H1 (cell line): ENCODE measurements at regions not wholly inside any gene's neighbourhood (a gene's known extent, or its start where the extent isn't known, plus 50 kb on each side); places are given as distances from the start of the nearest gene placed in this dataset.

Experiments used
- CTCF ChIA-PET: fragments of 300-600 bp; sonication (Branson Sonifier 250); formaldehyde crosslinking; loops from one replicate; lab custom pipeline; 2021; ENCODE audit not compliant: partially characterized antibody; lab: Charles Lee
- POLR2A ChIA-PET: fragments of 300-600 bp; sonication (Branson Sonifier 250); formaldehyde crosslinking; loops from one replicate; lab custom pipeline; 2021; ENCODE audit warnings: inconsistent platforms; ENCODE audit not compliant: partially characterized antibody; lab: Charles Lee
- DNase-seq, 2 experiments: peaks; one replicate each; pipeline versions ENCODE4 v3.0.0 to v3.0.0-alpha.2; 2010 to 2022; ENCODE audit warnings: low spot score in 2 of 2, low read depth in 1 of 2, mixed read lengths in 1 of 2
- FAIRE-seq: peaks from 2 replicates; lab custom pipeline; 2011; peaks lifted over from hg19 to GRCh38; lab: Jason Lieb, UNC
- H2AFZ ChIP-seq: 2 replicates; pipeline ENCODE4 v1.8.1; 2012; ENCODE audit warnings: low read length, inconsistent platforms
- H2AK5ac ChIP-seq: 2 replicates; pipeline ENCODE4 v1.6.1; 2013; ENCODE audit warnings: low read depth, low read length
- H2BK120ac ChIP-seq: replicated peaks from 2 replicates; pipeline ENCODE3; 2013; ENCODE audit warnings: low read depth, low read length, inconsistent platforms
- H2BK12ac ChIP-seq: 2 replicates; pipeline ENCODE4 v1.6.1; 2013; ENCODE audit warnings: low read depth, low read length
- H2BK15ac ChIP-seq: 2 replicates; pipeline ENCODE4 v1.6.1; 2013; ENCODE audit warnings: low read length
- H2BK20ac ChIP-seq: 2 replicates; pipeline ENCODE4 v1.6.1; 2013; ENCODE audit warnings: low read length
- H2BK5ac ChIP-seq: 2 replicates; pipeline ENCODE4 v1.6.1; 2013; ENCODE audit warnings: low read depth, low read length
- H3K14ac ChIP-seq: 2 replicates; pipeline ENCODE4 v1.6.1; 2013; ENCODE audit warnings: inconsistent platforms; ENCODE audit not compliant: insufficient read length
- H3K18ac ChIP-seq: 2 replicates; pipeline ENCODE4 v1.6.1; 2013; ENCODE audit warnings: low read length; ENCODE audit errors: extremely low read depth
- H3K23ac ChIP-seq: 2 replicates; pipeline ENCODE4 v1.6.1; 2013; ENCODE audit warnings: inconsistent platforms; ENCODE audit not compliant: insufficient read length
- H3K23me2 ChIP-seq: 2 replicates; pipeline ENCODE4 v1.6.1; 2013; ENCODE audit warnings: low read depth, low read length
- H3K27ac ChIP-seq: 2 replicates; pipeline ENCODE4 v1.6.1; 2011; ENCODE audit warnings: low read depth, low read length, inconsistent platforms
- H3K27me3 ChIP-seq, 4 experiments: replicated peaks in 1 of 4; 1 replicate in 1 of 4; 2 replicates in 3 of 4; pipeline versions ENCODE4 v1.6.1 to v1.8.1; 2011 to 2013; ENCODE audit warnings: low read length in 3 of 4, mild to moderate bottlenecking in 3 of 4, inconsistent platforms in 2 of 4, mixed read lengths in 2 of 4, moderate library complexity in 1 of 4; ENCODE audit not compliant: control insufficient read depth in 3 of 4, insufficient read depth in 3 of 4; ENCODE audit errors: extremely low read depth in 1 of 4
- H3K36me3 ChIP-seq, 4 experiments: 2 replicates each; pipeline versions ENCODE4 v1.6.1 to v1.8.1; 2011 to 2013; ENCODE audit warnings: mild to moderate bottlenecking in 4 of 4, low read length in 3 of 4, moderate library complexity in 2 of 4, control low read depth in 1 of 4, inconsistent platforms in 1 of 4; ENCODE audit not compliant: insufficient read depth in 4 of 4, control insufficient read depth in 2 of 4
- H3K4ac ChIP-seq: replicated peaks from 2 replicates; pipeline ENCODE3; 2013; ENCODE audit warnings: low read length, low read depth, mixed read lengths, inconsistent platforms; ENCODE audit not compliant: insufficient read length
- H3K4me1 ChIP-seq, 4 experiments: replicated peaks in 1 of 4; 1 replicate in 1 of 4; 2 replicates in 3 of 4; pipeline versions ENCODE4 v1.6.1 to v1.8.1; 2011 to 2013; ENCODE audit warnings: low read length in 3 of 4, inconsistent platforms in 2 of 4, mixed read lengths in 1 of 4; ENCODE audit not compliant: insufficient read depth in 4 of 4, control insufficient read depth in 3 of 4
- H3K4me2 ChIP-seq, 2 experiments: 2 replicates each; pipeline versions ENCODE4 v1.6.1 to v1.8.1; 2011 to 2013; ENCODE audit warnings: low read depth in 2 of 2, low read length in 2 of 2, control low read depth in 1 of 2, inconsistent platforms in 1 of 2, mild to moderate bottlenecking in 1 of 2; ENCODE audit not compliant: insufficient read depth in 1 of 2
- H3K4me3 ChIP-seq, 4 experiments: fragments of 200-600, 300-600 bp in 1 of 4; sonication (generic), shearing (Covaris generic), sonication (Bioruptor Twin) in 1 of 4; 2 replicates each; pipeline versions ENCODE4 v1.5.1 to v1.8.1; 2011 to 2016; ENCODE audit warnings: low read length in 4 of 4, low read depth in 3 of 4, control low read depth in 2 of 4, inconsistent platforms in 2 of 4, mild to moderate bottlenecking in 2 of 4, mixed read lengths in 1 of 4, moderate library complexity in 1 of 4; ENCODE audit not compliant: insufficient read depth in 2 of 4; ENCODE audit errors: extremely low read depth in 1 of 4
- H3K56ac ChIP-seq: replicated peaks from 2 replicates; pipeline ENCODE3; 2013; ENCODE audit warnings: low read depth, mild to moderate bottlenecking, mixed read lengths, low read length, inconsistent platforms; ENCODE audit not compliant: insufficient read length
- H3K79me1 ChIP-seq: 2 replicates; pipeline ENCODE4 v1.6.1; 2013; ENCODE audit warnings: low read depth, low read length, control low read depth
- H3K79me2 ChIP-seq, 2 experiments: 2 replicates each; pipeline versions ENCODE4 v1.6.1 to v1.8.1; 2012 to 2013; ENCODE audit warnings: low read length in 2 of 2, mild to moderate bottlenecking in 2 of 2, inconsistent platforms in 1 of 2; ENCODE audit not compliant: insufficient read depth in 2 of 2, control insufficient read depth in 1 of 2
- H3K9ac ChIP-seq, 4 experiments: replicated peaks in 1 of 4; 1 replicate in 1 of 4; 2 replicates in 3 of 4; pipeline versions ENCODE4 v1.6.1 to v1.8.1; 2011 to 2013; ENCODE audit warnings: low read depth in 3 of 4, low read length in 3 of 4, control low read depth in 2 of 4, mild to moderate bottlenecking in 2 of 4, moderate library complexity in 2 of 4, inconsistent platforms in 1 of 4; ENCODE audit errors: extremely low read depth in 1 of 4
- H3K9me3 ChIP-seq, 2 experiments: 2 replicates each; pipeline versions ENCODE4 v1.6.1 to v1.8.1; 2012 to 2013; ENCODE audit warnings: mild to moderate bottlenecking in 2 of 2, moderate library complexity in 2 of 2, control low read depth in 1 of 2, inconsistent platforms in 1 of 2, low read depth in 1 of 2, low read length in 1 of 2, mixed read lengths in 1 of 2; ENCODE audit not compliant: insufficient read depth in 2 of 2
- H4K20me1 ChIP-seq, 2 experiments: replicated peaks in 1 of 2; 2 replicates each; pipeline versions ENCODE3 to v1.8.1; 2011 to 2013; ENCODE audit warnings: inconsistent platforms in 2 of 2, low read length in 2 of 2, mild to moderate bottlenecking in 1 of 2; ENCODE audit not compliant: insufficient read depth in 2 of 2, control insufficient read depth in 1 of 2
- H4K5ac ChIP-seq: 2 replicates; pipeline ENCODE4 v1.6.1; 2013; ENCODE audit warnings: low read length, low read depth, mixed read lengths, inconsistent platforms; ENCODE audit not compliant: insufficient read length
- H4K8ac ChIP-seq: 2 replicates; pipeline ENCODE4 v1.8.0; 2013; ENCODE audit warnings: mild to moderate bottlenecking, moderate library complexity, low read length, inconsistent platforms; ENCODE audit not compliant: insufficient read depth; ENCODE audit errors: extremely low read depth
- H4K91ac ChIP-seq: replicated peaks from 2 replicates; pipeline ENCODE3; 2013; ENCODE audit warnings: low read length, mixed read lengths, inconsistent platforms; ENCODE audit not compliant: insufficient read length
- CBX8 ChIP-seq: fragments of 300-800, 300-1000 bp; sonication (generic); IDR thresholded peaks from 2 replicates; pipeline ENCODE4 v1.7.1; 2016; ENCODE audit warnings: low read depth, low read length, borderline replicate concordance
- EZH2 ChIP-seq: fragments of 200-600 bp; sonication (generic); IDR thresholded peaks from 2 replicates; pipeline ENCODE4 v1.7.1; 2012; ENCODE audit warnings: low read depth, mild to moderate bottlenecking, moderate library complexity, low read length, inconsistent platforms; ENCODE audit not compliant: severe bottlenecking
- FOSL1 ChIP-seq: IDR thresholded peaks from 2 replicates; pipeline ENCODE4 v1.6.1; 2011; ENCODE audit warnings: mild to moderate bottlenecking, low read depth, low read length, moderate library complexity; ENCODE audit not compliant: insufficient read depth
- JUND ChIP-seq: IDR thresholded peaks from 2 replicates; pipeline ENCODE4 v1.6.1; 2011; ENCODE audit warnings: mild to moderate bottlenecking, improper control_type of control experiment, low read length
- NANOG ChIP-seq: IDR thresholded peaks from 2 replicates; pipeline ENCODE4 v1.6.1; 2011; ENCODE audit warnings: low read length, low read depth, mild to moderate bottlenecking, inconsistent platforms; ENCODE audit not compliant: insufficient read depth, poor library complexity, severe bottlenecking
- PHF8 ChIP-seq: fragments of 200-600 bp; sonication (generic); conservative IDR thresholded peaks from 2 replicates; pipeline ENCODE4 v1.7.1; 2012; ENCODE audit warnings: low read depth, mild to moderate bottlenecking, inconsistent platforms, low read length, moderate library complexity
- POLR2A ChIP-seq, 2 experiments: IDR thresholded peaks; 1 replicate in 1 of 2; 2 replicates in 1 of 2; pipeline ENCODE4 v1.6.1; 2011; ENCODE audit warnings: low read depth in 2 of 2, low read length in 2 of 2, mild to moderate bottlenecking in 2 of 2; ENCODE audit errors: control extremely low read depth in 1 of 2
- RNF2 ChIP-seq: fragments of 200-900, 300-1000 bp; sonication (generic); IDR thresholded peaks from 2 replicates; pipeline ENCODE4 v1.7.1; 2016; ENCODE audit warnings: borderline replicate concordance, low read depth, mild to moderate bottlenecking, antibody characterized with exemption, low read length; ENCODE audit not compliant: poor library complexity, severe bottlenecking; ENCODE audit errors: missing control alignments
- SP4 ChIP-seq: IDR thresholded peaks from 2 replicates; pipeline ENCODE4 v1.6.1; 2012; ENCODE audit warnings: low read length, inconsistent platforms
- WGBS, 2 experiments: shearing (Covaris generic) in 1 of 2; methylation state at CpG; one replicate each; pipeline versions ENCODE4 v1.1.6 to v1.1.7; 2013 to 2015; ENCODE audit warnings: low lambda C conversion rate in 2 of 2, mixed read lengths in 2 of 2, inconsistent platforms in 1 of 2, low coverage in 1 of 2, missing lambda C conversion rate in 1 of 2; ENCODE audit not compliant: insufficient replicate concordance in 2 of 2, insufficient coverage in 1 of 2, insufficient read length in 1 of 2; ENCODE audit errors: extremely low coverage in 1 of 2, missing lambda C conversion rate in 1 of 2; 5-methylcytosine and 5-hydroxymethylcytosine counted together

GRCh38 chr11:127063241-127063640 is 62.7 kb upstream of the KIRREL3 start:
- H3K23ac ChIP-seq = no peak overlapping the region
- H3K27me3 ChIP-seq = no peaks in the 10 kb centered on the region; a peak in 1 of 7 replicates
- H2AK5ac ChIP-seq = no peak overlapping the region
- H3K79me2 ChIP-seq = no peaks in the 10 kb centered on the region
- no peaks in the 10 kb centered on the region for H3K9me3 ChIP-seq
- H4K8ac ChIP-seq = no peak overlapping the region
- no peak overlapping the region for H2BK20ac ChIP-seq
- no peak overlapping the region for H3K56ac ChIP-seq
- WGBS, 2 experiments = 95% methylated on average over 3 of the region's 3 CpGs; no CpG with 5 or more reads in 1 of the 2 experiments
- no peak for DNase-seq
- no peak overlapping the region for H2BK5ac ChIP-seq
- H2BK12ac ChIP-seq = no peak overlapping the region
- H3K4ac ChIP-seq = no peak overlapping the region
- H3K9ac ChIP-seq = no peak overlapping the region
- no peak overlapping the region for H3K4me3 ChIP-seq
- ChIA-PET POLR2A (no interaction called here), CTCF (interaction anchor here (0.6 to 3.9 kb wide), 5 partner anchors 8 to 346 kb away, joined by 3 to 34 read pairs (median 3); no protein-coding TSS in a partner anchor)
- no peak overlapping the region for H3K4me2 ChIP-seq
- H3K79me1 ChIP-seq = no peaks in the 10 kb centered on the region
- no peak overlapping the region for H3K27ac ChIP-seq
- FAIRE-seq = no peak
- H4K5ac ChIP-seq = no peak overlapping the region
- no peaks in the 10 kb centered on the region for H3K36me3 ChIP-seq
- H3K18ac ChIP-seq = no peak overlapping the region
- no peaks in the 10 kb centered on the region for H3K23me2 ChIP-seq
- H4K20me1 ChIP-seq = no peaks in the 10 kb centered on the region
- H2BK120ac ChIP-seq = no peak overlapping the region
- H3K14ac ChIP-seq = no peak overlapping the region
- peaks cover 2 to 5% (median 3%) of the 10 kb centered on the region in 4 experiments; a peak in 5 of 7 replicates for H3K4me1 ChIP-seq
- no peak overlapping the region for H2AFZ ChIP-seq
- no peak overlapping the region for H2BK15ac ChIP-seq
- H4K91ac ChIP-seq = no peak overlapping the region
- TF ChIP-seq CBX8 (no peak), EZH2 (no peak), NANOG (no peak), JUND (no peak), FOSL1 (no peak), RNF2 (no peak), PHF8 (no peak), POLR2A (IDR thresholded peaks at IDR 0.05; ENCODE audit: control extremely low read depth in 1 of 2, low read depth in 2 of 2, low read length in 2 of 2) (no peak), SP4 (no peak)
